CD4-positive, alpha-beta T cell treated with Interleukin-2 at 100 ng/mL for 4 hours (primary cell): ENCODE measurements at regions not wholly inside any gene's neighbourhood (a gene's known extent, or its start where the extent isn't known, plus 50 kb on each side); places are given as distances from the start of the nearest gene placed in this dataset.
"Not testable (repeated sequence)": the region's sequence is repeated elsewhere in the genome, so short reads cannot be mapped to it uniquely, and the experiment has no call there.

Source experiments
- DNase-seq: peaks from one replicate; pipeline ENCODE4 v3.0.0-alpha.2; 2020; ENCODE audit warnings: low spot score

GRCh38 chrX:138282598-138283150, 428.8 kb downstream of the FGF13 start:
- DNase-seq: not testable (repeated sequence)

- no peak for DNase-seq
These were observed 424.2 kb downstream of the FGF13 start for GRCh38 chrX:138287205-138287877.

DNA sequence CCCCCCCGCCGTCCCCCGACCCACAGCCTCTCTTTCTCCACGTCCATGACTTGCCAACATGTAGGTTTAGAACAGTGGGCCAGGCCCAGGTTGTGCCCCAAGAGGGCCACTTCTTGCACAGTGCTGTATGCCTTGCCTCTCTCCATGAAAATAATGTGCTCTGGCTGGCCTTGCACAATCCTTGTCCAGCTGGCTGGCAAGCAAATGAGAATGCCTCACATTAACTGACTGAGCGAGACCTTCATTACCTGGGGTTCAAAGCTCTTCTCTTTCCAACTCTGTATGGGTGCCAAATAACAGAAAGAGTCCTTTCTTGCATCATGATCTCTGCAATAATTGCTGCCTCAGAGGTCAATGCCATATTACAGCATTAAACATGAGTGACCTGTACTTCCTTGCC, 416.6 kb downstream of the FGF13 start:
- DNase-seq: no peak

DNA sequence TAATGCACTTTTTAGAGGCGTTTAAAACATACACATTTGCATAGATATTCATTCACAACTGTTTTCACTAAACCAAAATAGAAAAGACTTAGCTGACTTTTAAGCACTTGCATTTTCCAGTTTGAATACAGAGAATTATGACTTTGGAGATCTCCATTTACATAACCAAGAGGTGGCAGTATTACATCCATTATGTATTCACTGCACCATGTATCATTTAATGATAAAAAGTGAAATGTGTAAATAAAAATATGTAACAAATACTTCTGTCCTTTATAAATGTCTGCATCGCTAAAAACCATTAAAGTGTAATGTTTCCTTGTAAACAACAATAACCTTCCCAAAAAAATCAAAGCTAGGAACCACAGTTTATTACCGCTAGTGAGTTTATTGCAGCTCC, 413.2 kb downstream of the FGF13 start:
- DNase-seq: no peak

DNA sequence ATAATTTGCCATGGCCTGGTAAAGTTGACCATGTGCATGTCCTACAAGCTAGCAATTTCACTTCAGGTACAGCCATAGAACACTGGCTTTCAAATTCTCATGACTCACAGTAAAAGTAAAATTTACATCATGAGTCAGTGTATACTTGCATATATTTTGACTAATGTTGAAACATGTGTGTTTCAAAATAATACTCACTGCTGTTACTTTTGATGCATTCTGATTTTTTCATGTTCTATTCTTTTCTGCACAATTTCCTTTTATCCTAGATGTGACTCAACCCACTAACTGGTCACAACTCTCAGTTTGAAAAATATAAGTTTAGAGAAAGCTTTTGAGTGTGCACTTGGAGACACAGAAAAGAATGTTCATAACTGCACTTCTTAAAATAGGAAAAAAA, 365.7 kb downstream of the FGF13 start:
- DNase-seq: no peak

DNA sequence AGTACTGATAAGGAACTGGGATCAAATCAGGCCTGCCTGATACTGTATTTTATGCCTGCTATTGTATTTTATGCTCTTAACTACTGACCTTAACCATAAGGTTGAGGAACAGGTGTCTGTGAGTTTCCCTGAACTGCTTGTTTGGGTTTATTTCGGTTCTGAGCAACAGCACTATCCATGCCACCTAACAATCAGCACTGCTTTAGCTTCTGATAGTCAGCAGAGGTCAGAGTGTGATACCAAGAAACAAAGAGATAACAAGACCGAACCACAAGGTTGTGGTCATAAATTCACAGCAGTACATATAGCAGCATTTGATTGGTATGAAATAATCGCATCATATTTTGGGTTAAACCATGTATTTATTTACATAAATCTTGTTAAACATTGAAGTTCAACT, 362.2 kb downstream of the FGF13 start:
- DNase-seq: no peak

GRCh38 chrX:138378876-138379275, 332.6 kb downstream of the FGF13 start:
- DNase-seq: no peak

GRCh38 chrX:138408101-138408500, 303.4 kb downstream of the FGF13 start:
- DNase-seq: no peak

GRCh38 chrX:138411048-138411447, 300.5 kb downstream of the FGF13 start:
- DNase-seq: no peak
